ENCODE measurements at regions not wholly inside any gene's neighbourhood (a gene's known extent, or its start where the extent isn't known, plus 50 kb on each side); places are given as distances from the start of the nearest gene placed in this dataset.

DNA sequence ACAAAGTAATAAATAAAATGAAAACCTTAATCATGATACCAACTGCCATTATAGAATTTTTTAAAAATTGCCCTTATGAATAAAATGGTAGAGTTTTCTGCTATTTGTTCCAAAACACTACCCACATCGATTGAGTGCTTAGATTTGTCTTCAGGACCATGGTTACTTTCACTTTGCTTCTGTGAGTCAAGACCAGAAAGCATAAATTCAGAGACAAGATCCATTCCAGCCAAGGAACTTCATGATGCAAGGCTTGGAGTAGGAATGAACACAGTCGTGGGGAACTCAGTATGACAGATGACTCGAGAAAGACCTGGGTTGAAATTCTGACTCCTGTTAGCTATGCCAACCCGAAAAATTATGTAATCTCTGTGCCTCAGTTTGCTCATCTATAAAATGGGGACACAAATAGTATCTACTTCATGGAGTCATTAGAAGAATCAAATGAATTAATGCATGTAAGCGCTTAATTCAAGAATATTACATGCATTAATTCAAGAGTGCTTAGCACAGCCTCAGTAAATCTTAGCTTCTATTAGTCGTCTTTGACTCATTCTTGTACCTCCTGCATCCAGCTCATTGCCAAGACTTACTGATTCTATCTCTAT is 72.5 kb upstream of the MYLIP start:
- no peak overlapping the region for H2BK5ac ChIP-seq (ENCODE audit: insufficient read length, low read length)
- peaks cover 18% of the 10 kb centered on the region; the same call in 1 of the 2 replicates for H3K4me1 ChIP-seq (ENCODE audit: insufficient read depth, low read length)
- DNase-seq: no peak
- no peak overlapping the region for H2BK20ac ChIP-seq (ENCODE audit: low read depth, low read length, poor library complexity, severe bottlenecking)
- Mint-ChIP-seq H3K4me3 (no peak overlapping the region), H3K9me3 (no peaks in the 10 kb centered on the region), H3K4me1 (peaks cover 48% of the 10 kb centered on the region in 2 experiments), H3K27ac (no peak overlapping the region; a peak in 1 of 7 replicates), H3K36me3 (ENCODE audit: insufficient read depth in 1 of 3, low read depth in 3 of 3) (no peaks in the 10 kb centered on the region), H3K27me3 (ENCODE audit: low read depth) (peaks cover 3% of the 10 kb centered on the region; the same call in 1 of the 2 replicates)
- no peak overlapping the region for H3K4me2 ChIP-seq (ENCODE audit: insufficient read depth, insufficient read length, low read length)
- no peak overlapping the region for H3K14ac ChIP-seq (ENCODE audit: insufficient read depth, low read length)
- H2AK5ac ChIP-seq (ENCODE audit: insufficient read length, low read length): no peak overlapping the region
- no CpG with 5 or more reads among the region's 6 CpGs for WGBS (ENCODE audit: extremely low coverage, insufficient read length, low lambda C conversion rate)
- H2BK120ac ChIP-seq (ENCODE audit: low read depth, low read length, poor library complexity, severe bottlenecking): no peak overlapping the region
- H2BK12ac ChIP-seq (ENCODE audit: insufficient read length, low read depth, low read length): no peak overlapping the region
- H4K20me1 ChIP-seq (ENCODE audit: control insufficient read depth, insufficient read depth, insufficient read length): no peaks in the 10 kb centered on the region
- H3K23me2 ChIP-seq (ENCODE audit: insufficient read length, low read depth, low read length, poor library complexity, severe bottlenecking): no peaks in the 10 kb centered on the region
- H3K27ac ChIP-seq (ENCODE audit: insufficient read length, low read depth, low read length): no peak overlapping the region
- H3K18ac ChIP-seq (ENCODE audit: insufficient read length, low read depth, low read length): no peak overlapping the region
- no peak overlapping the region for H3K4ac ChIP-seq (ENCODE audit: low read depth, low read length)
- H3K79me2 ChIP-seq (ENCODE audit: insufficient read depth, low read length): no peaks in the 10 kb centered on the region
- no peak overlapping the region for H3K23ac ChIP-seq (ENCODE audit: insufficient read length, low read depth, low read length)
- H4K5ac ChIP-seq (ENCODE audit: insufficient read length, low read depth, low read length): no peak overlapping the region
- no peak overlapping the region for H2BK15ac ChIP-seq (ENCODE audit: low read depth, low read length)
- no peak overlapping the region for H4K91ac ChIP-seq (ENCODE audit: insufficient read length, low read depth, low read length)
- H3K9ac ChIP-seq (ENCODE audit: extremely low read depth, insufficient read length, low read length): no peak overlapping the region
- no peak overlapping the region for H3K56ac ChIP-seq (ENCODE audit: insufficient read length, low read depth, low read length)
- no peaks in the 10 kb centered on the region for H3K79me1 ChIP-seq (ENCODE audit: insufficient read depth, low read depth, low read length, poor library complexity, severe bottlenecking)
- no peak overlapping the region for H3T11ph ChIP-seq (ENCODE audit: low read length)
- no peak overlapping the region for H4K8ac ChIP-seq (replicated peaks; ENCODE audit: insufficient read length, low read depth, low read length)
- TF ChIP-seq, protein P1, sequence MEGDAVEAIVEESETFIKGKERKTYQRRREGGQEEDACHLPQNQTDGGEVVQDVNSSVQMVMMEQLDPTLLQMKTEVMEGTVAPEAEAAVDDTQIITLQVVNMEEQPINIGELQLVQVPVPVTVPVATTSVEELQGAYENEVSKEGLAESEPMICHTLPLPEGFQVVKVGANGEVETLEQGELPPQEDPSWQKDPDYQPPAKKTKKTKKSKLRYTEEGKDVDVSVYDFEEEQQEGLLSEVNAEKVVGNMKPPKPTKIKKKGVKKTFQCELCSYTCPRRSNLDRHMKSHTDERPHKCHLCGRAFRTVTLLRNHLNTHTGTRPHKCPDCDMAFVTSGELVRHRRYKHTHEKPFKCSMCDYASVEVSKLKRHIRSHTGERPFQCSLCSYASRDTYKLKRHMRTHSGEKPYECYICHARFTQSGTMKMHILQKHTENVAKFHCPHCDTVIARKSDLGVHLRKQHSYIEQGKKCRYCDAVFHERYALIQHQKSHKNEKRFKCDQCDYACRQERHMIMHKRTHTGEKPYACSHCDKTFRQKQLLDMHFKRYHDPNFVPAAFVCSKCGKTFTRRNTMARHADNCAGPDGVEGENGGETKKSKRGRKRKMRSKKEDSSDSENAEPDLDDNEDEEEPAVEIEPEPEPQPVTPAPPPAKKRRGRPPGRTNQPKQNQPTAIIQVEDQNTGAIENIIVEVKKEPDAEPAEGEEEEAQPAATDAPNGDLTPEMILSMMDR (conservative IDR thresholded peaks at IDR 0.05): no peak
- no peak overlapping the region for H2AFZ ChIP-seq (ENCODE audit: low read length)
- H3K9me3 ChIP-seq (ENCODE audit: control insufficient read depth, low read depth, low read length): no peaks in the 10 kb centered on the region
- no peaks in the 10 kb centered on the region for H3K27me3 ChIP-seq (ENCODE audit: insufficient read depth, low read length)
